ENCODE measurements at regions not wholly inside any gene's neighbourhood (a gene's known extent, or its start where the extent isn't known, plus 50 kb on each side); places are given as distances from the start of the nearest gene placed in this dataset.
"Not testable (repeated sequence)": the region's sequence is repeated elsewhere in the genome, so short reads cannot be mapped to it uniquely, and the experiment has no call there.

DNA sequence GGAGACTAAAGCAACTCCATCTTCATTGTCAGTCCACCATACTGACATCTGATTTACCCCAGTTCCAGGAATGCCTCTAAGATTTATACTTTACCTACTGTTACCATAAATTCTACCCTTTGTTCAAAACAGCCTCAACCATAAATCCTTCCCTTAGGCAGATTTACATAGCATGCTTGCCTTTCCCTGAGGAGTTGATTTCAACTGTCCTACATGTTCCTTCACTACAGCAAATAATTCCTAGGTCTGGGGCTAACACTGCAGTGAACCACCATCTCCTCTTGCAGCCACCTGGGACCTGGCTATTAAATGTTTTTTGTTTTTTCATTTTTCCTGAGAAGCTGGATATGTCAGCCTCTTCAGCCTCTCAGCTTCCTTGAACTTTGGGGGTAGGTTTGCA is 166.9 kb upstream of the PDE4D start:
- no TSS peak for BruUV-seq (replicated peaks)
- CTCF ChIA-PET, result no interaction called here

DNA sequence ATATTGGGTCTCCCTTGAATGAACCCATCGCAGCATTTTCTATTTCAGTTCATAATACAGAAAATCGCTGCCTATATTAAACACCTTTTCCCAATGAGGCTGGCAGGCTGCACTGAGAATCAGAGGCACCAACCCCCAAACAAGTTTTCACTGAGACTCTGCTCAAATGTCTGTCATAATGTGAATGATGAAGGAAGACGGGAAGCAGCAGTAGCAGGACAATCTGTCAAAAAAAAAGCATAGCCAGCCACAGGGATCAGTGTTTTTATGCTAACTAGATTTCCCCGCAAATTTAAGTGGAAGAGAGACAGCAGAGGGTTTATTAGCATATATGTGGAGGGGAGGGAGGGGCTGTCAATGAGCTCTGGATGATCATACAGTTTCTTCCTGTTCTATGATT is 162.7 kb upstream of the PDE4D start:
- H3K9me3 ChIP-seq (ENCODE audit: low read depth, low read length, poor library complexity, severe bottlenecking), result no peaks in the 10 kb centered on the region
- ChIA-PET POLR2A (ENCODE audit: low non-redundant PET) (no interaction called here), CTCF (no interaction called here)
- no peaks in the 10 kb centered on the region for H3K4me1 ChIP-seq (ENCODE audit: insufficient read depth, low read length, poor library complexity, severe bottlenecking)
- DNase-seq (ENCODE audit: low spot score), result no peak
- no peaks in the 10 kb centered on the region for H3K36me3 ChIP-seq (ENCODE audit: insufficient read depth, low read length, poor library complexity, severe bottlenecking)
- H3K27me3 ChIP-seq (replicated peaks; ENCODE audit: insufficient read depth, low read depth, low read length, poor library complexity), result peaks cover 19% of the 10 kb centered on the region
- no TSS peak for BruUV-seq (replicated peaks)
- H3K27ac ChIP-seq (ENCODE audit: low read depth, low read length, poor library complexity, severe bottlenecking), result no peak overlapping the region
- TF ChIP-seq, protein P1, sequence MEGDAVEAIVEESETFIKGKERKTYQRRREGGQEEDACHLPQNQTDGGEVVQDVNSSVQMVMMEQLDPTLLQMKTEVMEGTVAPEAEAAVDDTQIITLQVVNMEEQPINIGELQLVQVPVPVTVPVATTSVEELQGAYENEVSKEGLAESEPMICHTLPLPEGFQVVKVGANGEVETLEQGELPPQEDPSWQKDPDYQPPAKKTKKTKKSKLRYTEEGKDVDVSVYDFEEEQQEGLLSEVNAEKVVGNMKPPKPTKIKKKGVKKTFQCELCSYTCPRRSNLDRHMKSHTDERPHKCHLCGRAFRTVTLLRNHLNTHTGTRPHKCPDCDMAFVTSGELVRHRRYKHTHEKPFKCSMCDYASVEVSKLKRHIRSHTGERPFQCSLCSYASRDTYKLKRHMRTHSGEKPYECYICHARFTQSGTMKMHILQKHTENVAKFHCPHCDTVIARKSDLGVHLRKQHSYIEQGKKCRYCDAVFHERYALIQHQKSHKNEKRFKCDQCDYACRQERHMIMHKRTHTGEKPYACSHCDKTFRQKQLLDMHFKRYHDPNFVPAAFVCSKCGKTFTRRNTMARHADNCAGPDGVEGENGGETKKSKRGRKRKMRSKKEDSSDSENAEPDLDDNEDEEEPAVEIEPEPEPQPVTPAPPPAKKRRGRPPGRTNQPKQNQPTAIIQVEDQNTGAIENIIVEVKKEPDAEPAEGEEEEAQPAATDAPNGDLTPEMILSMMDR (conservative IDR thresholded peaks at IDR 0.05; ENCODE audit: low read depth, low read length), result no peak
- TF ChIP-seq EZH2 (IDR thresholded peaks at IDR 0.05; ENCODE audit: borderline replicate concordance, low read depth, low read length, poor library complexity, severe bottlenecking), result no peak
- intact Hi-C loops (cut with micrococcal nuclease; ENCODE audit: unreplicated experiment), result no loop called here
- H3K4me3 ChIP-seq (ENCODE audit: low read depth, low read length, poor library complexity, severe bottlenecking), result no peak overlapping the region

More for the DNA sequence above, 166.9 kb upstream of the PDE4D start:
- POLR2A ChIA-PET (ENCODE audit: low non-redundant PET), result no interaction called here
- Histone ChIP-seq H3K27me3 (replicated peaks; ENCODE audit: insufficient read depth, low read depth, low read length, poor library complexity) (peaks cover 19% of the 10 kb centered on the region), H3K27ac (ENCODE audit: low read depth, low read length, poor library complexity, severe bottlenecking) (no peak overlapping the region), H3K4me1 (ENCODE audit: insufficient read depth, low read length, poor library complexity, severe bottlenecking) (no peaks in the 10 kb centered on the region), H3K4me3 (ENCODE audit: low read depth, low read length, poor library complexity, severe bottlenecking) (no peak overlapping the region), H3K9me3 (ENCODE audit: low read depth, low read length, poor library complexity, severe bottlenecking) (no peaks in the 10 kb centered on the region), H3K36me3 (ENCODE audit: insufficient read depth, low read length, poor library complexity, severe bottlenecking) (no peaks in the 10 kb centered on the region)
- no peak for DNase-seq (ENCODE audit: low spot score)
- TF ChIP-seq, protein P1 (conservative IDR thresholded peaks at IDR 0.05; ENCODE audit: low read depth, low read length), result no peak
- TF ChIP-seq EZH2 (IDR thresholded peaks at IDR 0.05; ENCODE audit: borderline replicate concordance, low read depth, low read length, poor library complexity, severe bottlenecking), result no peak
- intact Hi-C loops (cut with micrococcal nuclease; ENCODE audit: unreplicated experiment), result no loop called here

DNA sequence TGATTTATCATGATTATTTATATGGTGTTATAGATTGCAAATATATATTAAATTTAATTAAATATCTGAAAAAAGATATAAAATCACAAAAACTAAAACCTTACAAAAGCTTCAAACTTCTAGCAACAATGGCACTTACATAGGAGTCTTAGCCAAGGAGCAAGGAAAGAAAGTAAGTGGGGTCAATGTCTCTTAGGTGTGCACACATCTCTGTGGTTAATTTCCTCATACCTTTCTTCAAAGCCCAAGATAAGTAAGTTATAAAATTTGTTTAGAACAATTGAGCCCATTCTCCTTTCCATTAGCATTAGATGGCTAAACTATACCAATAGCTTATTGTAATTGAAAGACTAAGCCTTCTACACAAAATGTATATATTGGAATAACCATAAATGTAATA is 161.6 kb upstream of the PDE4D start:
- H3K36me3 ChIP-seq (ENCODE audit: insufficient read depth, low read length, poor library complexity, severe bottlenecking), result no peaks in the 10 kb centered on the region
- POLR2A ChIA-PET (ENCODE audit: low non-redundant PET), result interaction anchor here (0.6 kb wide), 1 partner anchor 234 kb away, joined by 3 read pairs; no protein-coding TSS in a partner anchor
- no TSS peak for BruUV-seq (replicated peaks)
- no peaks in the 10 kb centered on the region for H3K9me3 ChIP-seq (ENCODE audit: low read depth, low read length, poor library complexity, severe bottlenecking)
- no peak for DNase-seq (ENCODE audit: low spot score)
- no peak overlapping the region for H3K27ac ChIP-seq (ENCODE audit: low read depth, low read length, poor library complexity, severe bottlenecking)
- intact Hi-C loops (cut with micrococcal nuclease; ENCODE audit: unreplicated experiment), result no loop called here
- no peak overlapping the region for H3K4me3 ChIP-seq (ENCODE audit: low read depth, low read length, poor library complexity, severe bottlenecking)
- H3K27me3 ChIP-seq (replicated peaks; ENCODE audit: insufficient read depth, low read depth, low read length, poor library complexity), result peaks cover 19% of the 10 kb centered on the region
- CTCF ChIA-PET, result no interaction called here
- TF ChIP-seq, protein P1 (conservative IDR thresholded peaks at IDR 0.05; ENCODE audit: low read depth, low read length), result no peak
- no peak for TF ChIP-seq EZH2 (IDR thresholded peaks at IDR 0.05; ENCODE audit: borderline replicate concordance, low read depth, low read length, poor library complexity, severe bottlenecking)
- H3K4me1 ChIP-seq (ENCODE audit: insufficient read depth, low read length, poor library complexity, severe bottlenecking), result no peaks in the 10 kb centered on the region

DNA sequence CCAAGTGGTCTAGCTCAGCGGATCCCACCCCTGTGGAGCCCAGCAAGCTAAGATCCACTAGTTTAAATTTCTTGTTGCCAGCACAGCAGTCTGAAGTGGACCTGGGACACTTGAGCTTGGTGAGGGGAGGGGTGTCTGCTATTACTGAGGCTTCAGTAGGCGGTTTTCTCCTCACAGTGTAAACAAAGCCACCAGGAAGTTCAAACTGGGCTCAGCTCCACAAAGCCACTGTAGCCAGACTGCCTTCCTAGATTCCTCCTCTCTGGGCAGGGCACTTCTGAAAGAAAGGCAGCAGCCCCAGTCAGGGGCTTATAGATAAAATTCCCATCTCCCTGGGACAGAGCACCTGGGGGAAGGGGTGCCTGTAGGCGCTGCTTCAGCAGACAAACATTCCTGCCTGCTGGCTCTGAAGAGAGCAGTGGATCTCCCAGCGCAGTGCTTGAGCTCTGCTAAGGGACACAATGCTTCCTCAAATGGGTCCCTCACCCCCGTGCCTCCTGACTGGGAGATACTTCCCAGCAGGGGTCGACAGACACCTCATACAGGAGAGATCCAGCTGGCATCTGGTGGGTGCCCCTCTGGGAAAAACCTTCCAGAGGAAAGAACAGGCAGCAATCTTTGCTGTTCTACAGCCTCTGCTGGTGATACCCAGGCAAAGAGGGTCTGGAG is 148.6 kb upstream of the PDE4D start:
- H3K4me1 ChIP-seq (ENCODE audit: insufficient read depth, low read length, poor library complexity, severe bottlenecking); DNase-seq (ENCODE audit: low spot score); BruUV-seq (replicated peaks); H3K4me3 ChIP-seq (ENCODE audit: low read depth, low read length, poor library complexity, severe bottlenecking); intact Hi-C loops (cut with micrococcal nuclease; ENCODE audit: unreplicated experiment); POLR2A ChIA-PET (ENCODE audit: low non-redundant PET); H3K9me3 ChIP-seq (ENCODE audit: low read depth, low read length, poor library complexity, severe bottlenecking); H3K36me3 ChIP-seq (ENCODE audit: insufficient read depth, low read length, poor library complexity, severe bottlenecking); H3K27ac ChIP-seq (ENCODE audit: low read depth, low read length, poor library complexity, severe bottlenecking); H3K27me3 ChIP-seq (replicated peaks; ENCODE audit: insufficient read depth, low read depth, low read length, poor library complexity): not testable (repeated sequence)
- CTCF ChIA-PET, result interaction anchor here (0.7 kb wide), 1 partner anchor 228 kb away, joined by 3 read pairs; no protein-coding TSS in a partner anchor

DNA sequence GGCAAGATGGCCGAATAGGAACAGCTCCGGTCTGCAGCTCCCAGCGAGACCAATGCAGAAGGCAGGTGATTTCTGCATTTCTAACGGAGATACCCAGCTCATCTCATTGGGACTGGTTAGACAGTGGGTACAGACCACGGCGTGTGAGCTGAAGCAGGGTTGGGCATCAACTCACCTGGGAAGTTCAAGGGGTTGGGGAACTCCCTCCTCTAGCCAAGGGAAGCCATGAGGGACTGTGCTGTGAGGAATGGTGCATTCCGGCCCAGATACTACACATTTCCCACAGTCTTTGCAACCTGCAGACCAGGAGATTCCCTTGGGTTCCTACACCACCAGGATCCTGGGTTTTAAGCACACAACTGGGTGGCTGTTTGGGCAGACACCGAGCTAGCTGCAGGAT is 148.0 kb upstream of the PDE4D start:
- POLR2A ChIA-PET (ENCODE audit: low non-redundant PET); H3K4me1 ChIP-seq (ENCODE audit: insufficient read depth, low read length, poor library complexity, severe bottlenecking); BruUV-seq (replicated peaks); H3K27me3 ChIP-seq (replicated peaks; ENCODE audit: insufficient read depth, low read depth, low read length, poor library complexity); H3K9me3 ChIP-seq (ENCODE audit: low read depth, low read length, poor library complexity, severe bottlenecking); H3K36me3 ChIP-seq (ENCODE audit: insufficient read depth, low read length, poor library complexity, severe bottlenecking); DNase-seq (ENCODE audit: low spot score); H3K27ac ChIP-seq (ENCODE audit: low read depth, low read length, poor library complexity, severe bottlenecking); intact Hi-C loops (cut with micrococcal nuclease; ENCODE audit: unreplicated experiment); H3K4me3 ChIP-seq (ENCODE audit: low read depth, low read length, poor library complexity, severe bottlenecking): not testable (repeated sequence)
- CTCF ChIA-PET, result interaction anchor here (0.7 kb wide), 1 partner anchor 227 kb away, joined by 3 read pairs; no protein-coding TSS in a partner anchor

Measured in A673 (cell line).